Caco-2 (cell line): ENCODE measurements at regions not wholly inside any gene's neighbourhood (a gene's known extent, or its start where the extent isn't known, plus 50 kb on each side); places are given as distances from the start of the nearest gene placed in this dataset.
"Not testable (repeated sequence)": the region's sequence is repeated elsewhere in the genome, so short reads cannot be mapped to it uniquely, and the experiment has no call there.

Experiments
- BruUV-seq: library from RNA; stranded (reverse); fragments of 400-500 nt; replicated peaks from 2 replicates; lab custom pipeline; 2021; lab: Mats Ljungman, UMichigan
- CTCF ChIA-PET: fragments of 300-600 bp; sonication (Branson Sonifier 250); formaldehyde crosslinking; loops from one replicate; lab custom pipeline; 2022; ENCODE audit warnings: antibody characterized with exemption; lab: Charles Lee
- POLR2A ChIA-PET: fragments of 300-600 bp; sonication (Branson Sonifier 250); formaldehyde crosslinking; loops from one replicate; lab custom pipeline; 2022; ENCODE audit warnings: antibody characterized with exemption; lab: Charles Lee
- DNase-seq, 2 experiments: peaks; one replicate each; pipeline versions ENCODE4 v3.0.0 to v3.0.0-alpha.2; 2020 to 2022
- H3K27me3 ChIP-seq: replicated peaks from 2 replicates; pipeline ENCODE4 v1.6.0; 2011; ENCODE audit warnings: low read length; ENCODE audit not compliant: control insufficient read depth, insufficient read depth
- H3K36me3 ChIP-seq: 2 replicates; pipeline ENCODE4 v1.5.1; 2011; ENCODE audit warnings: low read length; ENCODE audit not compliant: control insufficient read depth, insufficient read depth
- H3K4me1 ChIP-seq: fragments of 250-450 bp; sonication (Bioruptor Pico); 2 replicates; pipeline ENCODE4 v1.5.1; 2020; ENCODE audit warnings: mild to moderate bottlenecking
- H3K4me3 ChIP-seq: 2 replicates; pipeline ENCODE4 v1.5.1; 2011; ENCODE audit warnings: low read depth, mild to moderate bottlenecking, control low read depth, low read length
- H3K9me3 ChIP-seq: fragments of 250-450 bp; sonication (Bioruptor Pico); 2 replicates; pipeline ENCODE4 v1.5.1; 2020; ENCODE audit warnings: mild to moderate bottlenecking, moderate library complexity
- H3K27ac Mint-ChIP-seq: one replicate; pipeline ENCODE4 v1.8.0; 2022; ENCODE audit warnings: mixed read lengths; ENCODE audit not compliant: unreplicated experiment
- H3K27me3 Mint-ChIP-seq: one replicate; pipeline ENCODE4 v1.8.0; 2022; ENCODE audit warnings: mixed read lengths; ENCODE audit not compliant: insufficient read depth, unreplicated experiment
- H3K36me3 Mint-ChIP-seq: one replicate; pipeline ENCODE4 v1.8.0; 2022; ENCODE audit warnings: mild to moderate bottlenecking, mixed read lengths; ENCODE audit not compliant: insufficient read depth, unreplicated experiment
- H3K4me1 Mint-ChIP-seq: one replicate; pipeline ENCODE4 v1.8.0; 2022; ENCODE audit warnings: low read depth, mixed read lengths; ENCODE audit not compliant: unreplicated experiment
- H3K4me3 Mint-ChIP-seq: one replicate; pipeline ENCODE4 v1.8.0; 2022; ENCODE audit warnings: mild to moderate bottlenecking, moderate library complexity, mixed read lengths; ENCODE audit not compliant: unreplicated experiment
- H3K9me3 Mint-ChIP-seq: one replicate; pipeline ENCODE4 v1.8.0; 2022; ENCODE audit warnings: mixed read lengths; ENCODE audit not compliant: unreplicated experiment
- CTCF ChIP-seq, 2 experiments: fragments of 200-600 bp in 1 of 2; IDR thresholded peaks; 1 replicate in 1 of 2; 2 replicates in 1 of 2; pipeline versions ENCODE4 v1.5.1 to v1.8.0; 2011 to 2022; ENCODE audit warnings: antibody characterized with exemption in 1 of 2, control low read depth in 1 of 2, inconsistent platforms in 1 of 2, low read depth in 1 of 2, low read length in 1 of 2, mild to moderate bottlenecking in 1 of 2, moderate library complexity in 1 of 2; ENCODE audit not compliant: insufficient read depth in 1 of 2, severe bottlenecking in 1 of 2, unreplicated experiment in 1 of 2
- intact Hi-C: fragments of 100-400 bp; cut with micrococcal nuclease; formaldehyde crosslinking; loops from one replicate; pipeline ENCODE4 v1.10.0; 2022; ENCODE audit not compliant: unreplicated experiment

- Mint-ChIP-seq H3K4me1 (no peaks in the 10 kb centered on the region), H3K4me3 (no peak overlapping the region), H3K27me3 (no peaks in the 10 kb centered on the region), H3K27ac (no peak overlapping the region), H3K36me3 (no peaks in the 10 kb centered on the region), H3K9me3 (no peaks in the 10 kb centered on the region)
- no peak overlapping the region for H3K4me3 ChIP-seq
- CTCF ChIA-PET: no interaction called here
- no peaks in the 10 kb centered on the region for H3K27me3 ChIP-seq
- POLR2A ChIA-PET: no interaction called here
- peak in 1 of 2 experiments; percentile 42 for DNase-seq
- H3K4me1 ChIP-seq: no peaks in the 10 kb centered on the region
- intact Hi-C loops: loop anchor here (1.0 kb wide), 1 partner anchor 72 kb away; no protein-coding TSS in a partner anchor
- BruUV-seq: no TSS peak
- TF ChIP-seq CTCF (IDR thresholded peaks at IDR 0.05; ENCODE audit: insufficient read depth in 1 of 2, low read depth in 1 of 2, low read length in 1 of 2, severe bottlenecking in 1 of 2, unreplicated experiment in 1 of 2): peak; percentile 83
- no peaks in the 10 kb centered on the region for H3K9me3 ChIP-seq
- H3K36me3 ChIP-seq: no peaks in the 10 kb centered on the region
Observed at GRCh38 chr10:29377333-29377961, 88.6 kb downstream of the LYZL1 start.

- Mint-ChIP-seq H3K4me1 (no peaks in the 10 kb centered on the region), H3K36me3 (no peaks in the 10 kb centered on the region), H3K4me3 (no peak overlapping the region), H3K9me3 (peaks cover 4% of the 10 kb centered on the region), H3K27me3 (no peaks in the 10 kb centered on the region), H3K27ac (no peak overlapping the region)
- TF ChIP-seq CTCF (IDR thresholded peaks at IDR 0.05; ENCODE audit: insufficient read depth in 1 of 2, low read depth in 1 of 2, low read length in 1 of 2, severe bottlenecking in 1 of 2, unreplicated experiment in 1 of 2): no peak
- H3K9me3 ChIP-seq: no peaks in the 10 kb centered on the region
- intact Hi-C loops: no loop called here
- BruUV-seq: no TSS peak
- H3K27me3 ChIP-seq: no peaks in the 10 kb centered on the region
- H3K4me1 ChIP-seq: no peaks in the 10 kb centered on the region
- no peak overlapping the region for H3K4me3 ChIP-seq
- ChIA-PET CTCF (interaction anchor here (0.5 kb wide), 1 partner anchor 17 kb away, joined by 3 read pairs; no protein-coding TSS in a partner anchor), POLR2A (no interaction called here)
- no peaks in the 10 kb centered on the region for H3K36me3 ChIP-seq
- no peak for DNase-seq
Observed at GRCh38 chr10:29378106-29378505, 89.2 kb downstream of the LYZL1 start.

GRCh38 chr10:29379208-29379607 is 90.3 kb downstream of the LYZL1 start:
- no peak for TF ChIP-seq CTCF (IDR thresholded peaks at IDR 0.05; ENCODE audit: insufficient read depth in 1 of 2, low read depth in 1 of 2, low read length in 1 of 2, severe bottlenecking in 1 of 2, unreplicated experiment in 1 of 2)
- Mint-ChIP-seq H3K27ac (no peak overlapping the region), H3K9me3 (peaks cover 10% of the 10 kb centered on the region), H3K27me3 (no peaks in the 10 kb centered on the region), H3K4me3 (no peak overlapping the region), H3K36me3 (no peaks in the 10 kb centered on the region), H3K4me1 (peaks cover under 1% of the 10 kb centered on the region)
- intact Hi-C loops: no loop called here
- Histone ChIP-seq H3K36me3 (no peaks in the 10 kb centered on the region), H3K9me3 (no peaks in the 10 kb centered on the region), H3K27me3 (no peaks in the 10 kb centered on the region), H3K4me1 (no peaks in the 10 kb centered on the region), H3K4me3 (no peak overlapping the region)
- BruUV-seq: no TSS peak
- POLR2A ChIA-PET: no interaction called here
- CTCF ChIA-PET: interaction anchor here (0.9 to 1.2 kb wide), 3 partner anchors 67 to 103 kb away, joined by 3 read pairs; no protein-coding TSS in a partner anchor
- DNase-seq: no peak

GRCh38 chr10:29379777-29380598 is 91.1 kb downstream of the LYZL1 start:
- H3K9me3 ChIP-seq, H3K36me3 Mint-ChIP-seq, H3K4me1 ChIP-seq, H3K4me1 Mint-ChIP-seq, DNase-seq, H3K4me3 ChIP-seq, H3K4me3 Mint-ChIP-seq, H3K9me3 Mint-ChIP-seq, H3K36me3 ChIP-seq, intact Hi-C loops, H3K27me3 ChIP-seq, BruUV-seq, POLR2A ChIA-PET, H3K27ac Mint-ChIP-seq, H3K27me3 Mint-ChIP-seq: not testable (repeated sequence)
- CTCF ChIA-PET: interaction anchor here (1.2 kb wide), 1 partner anchor 66 kb away, joined by 3 read pairs; no protein-coding TSS in a partner anchor
